ENCODE measurements at regions not wholly inside any gene's neighbourhood (a gene's known extent, or its start where the extent isn't known, plus 50 kb on each side); places are given as distances from the start of the nearest gene placed in this dataset.

- H3K36me3 ChIP-seq (ENCODE audit: control insufficient read depth, insufficient read depth, low read length) = no peaks in the 10 kb centered on the region
- no peak overlapping the region for H3K27ac ChIP-seq (ENCODE audit: low read depth, low read length)
- H3K4me3 ChIP-seq (ENCODE audit: low read depth, low read length) = no peak overlapping the region
- H3K27me3 ChIP-seq (ENCODE audit: control insufficient read depth, insufficient read depth, low read length) = no peaks in the 10 kb centered on the region
- WGBS (ENCODE audit: insufficient coverage) = 86% methylated on average over 2 of the region's 2 CpGs
- no peaks in the 10 kb centered on the region for H3K9me3 ChIP-seq (ENCODE audit: control insufficient read depth, insufficient read depth, low read length)
- H3K4me1 ChIP-seq (ENCODE audit: control insufficient read depth, insufficient read depth, low read length) = no peaks in the 10 kb centered on the region
- DNase-seq (ENCODE audit: low read depth in 4 of 6, low spot score in 6 of 6) = no peak
These were observed 177.0 kb downstream of the ST8SIA4 start for GRCh38 chr5:100726116-100726515.

DNA sequence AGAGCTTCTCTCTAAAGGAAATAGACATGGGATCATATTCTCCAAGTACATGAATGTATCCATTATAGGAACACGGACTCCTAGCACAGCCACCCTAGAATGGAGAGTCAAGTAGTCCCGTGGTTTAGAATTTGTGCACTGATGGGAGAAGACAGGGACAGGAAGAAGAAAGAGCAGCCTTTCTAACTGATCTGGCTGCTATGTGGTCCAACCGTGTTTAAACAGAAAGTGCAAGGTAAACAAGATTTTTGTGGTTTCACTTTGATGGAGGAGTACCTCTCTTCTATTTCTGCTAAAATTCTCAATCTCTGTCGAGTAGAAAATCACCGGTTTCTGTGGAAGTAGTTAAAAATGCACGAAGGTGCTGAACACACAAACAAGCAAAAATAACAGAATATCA lies 171.3 kb downstream of the ST8SIA4 start:
- no CpG with 5 or more reads among the region's 6 CpGs for WGBS (ENCODE audit: insufficient coverage)

GRCh38 chr5:100746730-100747129 lies 156.4 kb downstream of the ST8SIA4 start:
- H3K4me1 ChIP-seq (ENCODE audit: control insufficient read depth, insufficient read depth, low read length) = no peaks in the 10 kb centered on the region
- no peaks in the 10 kb centered on the region for H3K27me3 ChIP-seq (ENCODE audit: control insufficient read depth, insufficient read depth, low read length)
- no peak overlapping the region for H3K27ac ChIP-seq (ENCODE audit: low read depth, low read length)
- H3K36me3 ChIP-seq (ENCODE audit: control insufficient read depth, insufficient read depth, low read length) = no peaks in the 10 kb centered on the region
- H3K9me3 ChIP-seq (ENCODE audit: control insufficient read depth, insufficient read depth, low read length) = no peaks in the 10 kb centered on the region
- no CpG with 5 or more reads among the region's 1 CpG for WGBS (ENCODE audit: insufficient coverage)
- no peak for DNase-seq (ENCODE audit: low read depth in 4 of 6, low spot score in 6 of 6)
- H3K4me3 ChIP-seq (ENCODE audit: low read depth, low read length) = no peak overlapping the region

More for the DNA sequence above, 171.3 kb downstream of the ST8SIA4 start:
- H3K9me3 ChIP-seq (ENCODE audit: control insufficient read depth, insufficient read depth, low read length) = no peaks in the 10 kb centered on the region
- no peaks in the 10 kb centered on the region for H3K36me3 ChIP-seq (ENCODE audit: control insufficient read depth, insufficient read depth, low read length)
- no peaks in the 10 kb centered on the region for H3K27me3 ChIP-seq (ENCODE audit: control insufficient read depth, insufficient read depth, low read length)
- no peak overlapping the region for H3K27ac ChIP-seq (ENCODE audit: low read depth, low read length)
- no peak for DNase-seq (ENCODE audit: low read depth in 4 of 6, low spot score in 6 of 6)
- H3K4me3 ChIP-seq (ENCODE audit: low read depth, low read length) = no peak overlapping the region
- H3K4me1 ChIP-seq (ENCODE audit: control insufficient read depth, insufficient read depth, low read length) = no peaks in the 10 kb centered on the region

DNA sequence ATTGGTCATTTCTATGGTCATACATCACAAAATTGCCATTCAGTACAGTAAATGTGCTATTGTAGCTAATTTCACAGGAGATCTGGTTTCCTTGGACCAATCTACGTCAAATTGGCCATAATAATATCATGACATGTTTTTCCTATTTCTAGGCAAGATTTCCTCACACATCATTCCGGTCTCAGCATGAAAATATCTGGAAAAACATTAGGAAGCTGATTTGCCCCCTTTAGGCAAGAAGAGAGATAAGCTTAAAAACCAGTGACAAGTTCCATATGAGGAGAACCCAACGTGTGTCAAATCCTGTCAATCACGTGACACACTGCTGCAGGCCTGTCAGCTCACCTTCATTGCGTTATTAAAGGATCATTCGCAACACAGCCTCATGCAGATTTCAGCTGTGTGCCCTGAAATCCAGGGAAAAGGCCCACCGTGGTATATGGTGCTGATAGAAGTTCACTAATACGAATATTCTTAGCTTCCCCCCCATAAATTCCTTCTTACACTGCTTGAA lies 153.3 kb downstream of the ST8SIA4 start:
- Histone ChIP-seq H3K36me3 (ENCODE audit: control insufficient read depth, insufficient read depth, low read length) (no peaks in the 10 kb centered on the region), H3K4me1 (ENCODE audit: control insufficient read depth, insufficient read depth, low read length) (no peaks in the 10 kb centered on the region), H3K4me3 (ENCODE audit: low read depth, low read length) (no peak overlapping the region), H3K9me3 (ENCODE audit: control insufficient read depth, insufficient read depth, low read length) (no peaks in the 10 kb centered on the region), H3K27me3 (ENCODE audit: control insufficient read depth, insufficient read depth, low read length) (no peaks in the 10 kb centered on the region), H3K27ac (ENCODE audit: low read depth, low read length) (no peak overlapping the region)
- no peak for DNase-seq (ENCODE audit: low read depth in 4 of 6, low spot score in 6 of 6)
- 79% methylated on average over 2 of the region's 8 CpGs for WGBS (ENCODE audit: insufficient coverage)

DNA sequence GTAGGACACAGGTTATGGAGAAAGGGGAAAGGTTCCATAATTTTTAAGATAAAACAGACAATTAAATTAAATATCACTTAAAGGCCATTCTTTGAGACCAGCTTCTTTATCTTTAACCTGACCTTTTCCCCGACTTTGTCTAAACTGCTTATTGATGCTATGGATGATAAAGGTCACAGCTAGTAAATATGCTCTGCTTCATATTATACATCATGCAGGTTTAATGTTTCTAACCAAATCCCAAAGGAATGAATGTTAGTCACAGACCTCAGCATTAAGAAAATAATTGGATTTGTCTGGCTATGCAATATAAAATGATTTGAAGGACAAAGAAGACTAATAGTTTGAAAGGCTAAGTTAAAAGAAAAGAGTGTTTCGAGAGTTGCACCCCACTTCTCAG lies 147.6 kb downstream of the ST8SIA4 start:
- Histone ChIP-seq H3K4me1 (ENCODE audit: control insufficient read depth, insufficient read depth, low read length) (no peaks in the 10 kb centered on the region), H3K27ac (ENCODE audit: low read depth, low read length) (no peak overlapping the region), H3K36me3 (ENCODE audit: control insufficient read depth, insufficient read depth, low read length) (no peaks in the 10 kb centered on the region), H3K27me3 (ENCODE audit: control insufficient read depth, insufficient read depth, low read length) (no peaks in the 10 kb centered on the region), H3K9me3 (ENCODE audit: control insufficient read depth, insufficient read depth, low read length) (no peaks in the 10 kb centered on the region), H3K4me3 (ENCODE audit: low read depth, low read length) (no peak overlapping the region)
- DNase-seq (ENCODE audit: low read depth in 4 of 6, low spot score in 6 of 6) = no peak
- WGBS (ENCODE audit: insufficient coverage) = no CpG with 5 or more reads among the region's 2 CpGs
